ENCODE measurements at regions not wholly inside any gene's neighbourhood (a gene's known extent, or its start where the extent isn't known, plus 50 kb on each side); places are given as distances from the start of the nearest gene placed in this dataset.

DNA sequence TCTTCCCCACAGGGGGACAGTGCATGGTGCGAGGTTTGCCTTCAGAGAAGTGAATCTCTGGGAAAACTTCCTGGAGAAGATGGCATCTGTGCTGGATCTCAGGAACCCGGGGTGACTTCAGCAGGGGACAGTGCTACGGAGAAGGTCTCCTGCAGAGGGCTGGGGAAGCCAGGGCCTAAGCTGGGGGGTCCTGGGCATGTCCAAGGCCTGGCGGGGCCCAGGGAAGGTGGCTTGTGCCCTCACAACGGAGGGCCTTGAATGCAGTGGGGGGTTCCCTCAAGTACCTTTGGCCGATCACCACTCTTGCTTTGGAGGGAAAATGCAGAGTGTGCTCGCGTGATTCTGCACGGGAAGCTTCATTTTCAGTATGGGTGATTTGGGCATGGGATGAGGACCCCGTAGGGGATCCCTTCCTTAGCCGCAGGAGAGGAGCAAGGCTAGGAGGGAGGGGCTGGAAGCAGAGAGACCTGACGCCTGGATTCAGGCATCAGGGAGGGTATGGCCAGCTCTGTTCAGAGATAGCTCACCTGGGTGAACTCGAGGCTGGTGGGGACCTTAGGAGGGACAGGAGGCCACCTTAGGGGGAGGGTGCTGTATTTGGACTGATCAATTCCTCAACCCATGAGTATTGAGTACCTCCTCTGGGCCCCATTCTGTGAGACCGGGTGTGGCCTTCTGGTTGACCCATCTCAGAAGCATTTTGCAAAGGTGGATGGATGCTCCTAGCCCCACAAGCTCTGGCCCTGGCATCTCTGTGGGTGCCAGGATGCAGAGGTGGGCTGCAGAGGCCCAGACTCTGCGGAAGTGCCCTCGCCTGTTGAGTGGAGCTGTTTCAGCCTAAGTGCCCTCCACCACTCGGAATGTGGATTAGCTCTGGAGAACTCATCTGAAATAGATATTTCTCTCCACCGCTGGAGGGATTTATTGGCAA is 529.4 kb downstream of the TBC1D22A start:
- TF ChIP-seq, protein P1, sequence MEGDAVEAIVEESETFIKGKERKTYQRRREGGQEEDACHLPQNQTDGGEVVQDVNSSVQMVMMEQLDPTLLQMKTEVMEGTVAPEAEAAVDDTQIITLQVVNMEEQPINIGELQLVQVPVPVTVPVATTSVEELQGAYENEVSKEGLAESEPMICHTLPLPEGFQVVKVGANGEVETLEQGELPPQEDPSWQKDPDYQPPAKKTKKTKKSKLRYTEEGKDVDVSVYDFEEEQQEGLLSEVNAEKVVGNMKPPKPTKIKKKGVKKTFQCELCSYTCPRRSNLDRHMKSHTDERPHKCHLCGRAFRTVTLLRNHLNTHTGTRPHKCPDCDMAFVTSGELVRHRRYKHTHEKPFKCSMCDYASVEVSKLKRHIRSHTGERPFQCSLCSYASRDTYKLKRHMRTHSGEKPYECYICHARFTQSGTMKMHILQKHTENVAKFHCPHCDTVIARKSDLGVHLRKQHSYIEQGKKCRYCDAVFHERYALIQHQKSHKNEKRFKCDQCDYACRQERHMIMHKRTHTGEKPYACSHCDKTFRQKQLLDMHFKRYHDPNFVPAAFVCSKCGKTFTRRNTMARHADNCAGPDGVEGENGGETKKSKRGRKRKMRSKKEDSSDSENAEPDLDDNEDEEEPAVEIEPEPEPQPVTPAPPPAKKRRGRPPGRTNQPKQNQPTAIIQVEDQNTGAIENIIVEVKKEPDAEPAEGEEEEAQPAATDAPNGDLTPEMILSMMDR (IDR thresholded peaks at IDR 0.05): no peak
- TF ChIP-seq EZH2 (IDR thresholded peaks at IDR 0.05; ENCODE audit: borderline replicate concordance, insufficient read depth, low read depth, low read length, poor library complexity, severe bottlenecking): no peak
